G401 (cell line): ENCODE measurements at regions not wholly inside any gene's neighbourhood (a gene's known extent, or its start where the extent isn't known, plus 50 kb on each side); places are given as distances from the start of the nearest gene placed in this dataset.
"Not testable (repeated sequence)": the region's sequence is repeated elsewhere in the genome, so short reads cannot be mapped to it uniquely, and the experiment has no call there.

ENCODE experiments used
- DNase-seq: peaks from one replicate; pipeline ENCODE4 v3.0.0-alpha.2; 2015; ENCODE audit warnings: low spot score
- in situ Hi-C: cut with HindIII; loops from 2 replicates; pipeline ENCODE4 v1.10.0; 2016; ENCODE audit warnings: low sequenced_read_pairs, mixed read lengths

GRCh38 chr14:83870546-83871270 lies 1659.2 kb upstream of the FLRT2 start:
- DNase-seq: no peak
- in situ Hi-C loops: no loop called here

- no peak for DNase-seq
- in situ Hi-C loops: no loop called here
Observed at GRCh38 chr14:83873669-83874068, 1656.3 kb upstream of the FLRT2 start.

GRCh38 chr14:83874662-83875061 lies 1655.3 kb upstream of the FLRT2 start:
- no peak for DNase-seq
- in situ Hi-C loops: no loop called here

GRCh38 chr14:83883732-83884131 lies 1646.2 kb upstream of the FLRT2 start:
- in situ Hi-C loops: no loop called here
- DNase-seq: no peak

GRCh38 chr14:83885837-83886293 lies 1644.1 kb upstream of the FLRT2 start:
- in situ Hi-C loops: no loop called here

GRCh38 chr14:83887866-83888265 lies 1642.1 kb upstream of the FLRT2 start:
- in situ Hi-C loops: no loop called here
- DNase-seq: no peak

More at GRCh38 chr14:83885837-83886293, 1644.1 kb upstream of the FLRT2 start:
- DNase-seq: no peak

- in situ Hi-C loops: no loop called here
- DNase-seq: no peak
Observed at GRCh38 chr14:83893447-83893846, 1636.5 kb upstream of the FLRT2 start.

GRCh38 chr14:83894568-83894967 lies 1635.4 kb upstream of the FLRT2 start:
- in situ Hi-C loops: no loop called here
- DNase-seq: no peak

- in situ Hi-C loops, DNase-seq: not testable (repeated sequence)
Observed at GRCh38 chr14:83898558-83898957, 1631.4 kb upstream of the FLRT2 start.

GRCh38 chr14:83899706-83900105 lies 1630.2 kb upstream of the FLRT2 start:
- in situ Hi-C loops: no loop called here
- DNase-seq: no peak

- in situ Hi-C loops: no loop called here
Observed at GRCh38 chr14:83905157-83905556, 1624.8 kb upstream of the FLRT2 start.

GRCh38 chr14:83908419-83908818 lies 1621.5 kb upstream of the FLRT2 start:
- DNase-seq: no peak
- in situ Hi-C loops: no loop called here

More at GRCh38 chr14:83905157-83905556, 1624.8 kb upstream of the FLRT2 start:
- DNase-seq: no peak

- in situ Hi-C loops: no loop called here
- no peak for DNase-seq
Observed at GRCh38 chr14:83909507-83909906, 1620.4 kb upstream of the FLRT2 start.

- DNase-seq: no peak
- in situ Hi-C loops: no loop called here
Observed at GRCh38 chr14:83912032-83912642, 1617.8 kb upstream of the FLRT2 start.

- DNase-seq: no peak
- in situ Hi-C loops: no loop called here
Observed at GRCh38 chr14:83913476-83913875, 1616.5 kb upstream of the FLRT2 start.

- no peak for DNase-seq
- in situ Hi-C loops: no loop called here
Observed at GRCh38 chr14:83918546-83918945, 1611.4 kb upstream of the FLRT2 start.

GRCh38 chr14:83919675-83920074 lies 1610.3 kb upstream of the FLRT2 start:
- in situ Hi-C loops, DNase-seq: not testable (repeated sequence)

- in situ Hi-C loops: no loop called here
- no peak for DNase-seq
Observed at GRCh38 chr14:83923842-83924241, 1606.1 kb upstream of the FLRT2 start.

- no peak for DNase-seq
- in situ Hi-C loops: no loop called here
Observed at GRCh38 chr14:83924259-83924658, 1605.7 kb upstream of the FLRT2 start.

GRCh38 chr14:83940253-83940652 lies 1589.7 kb upstream of the FLRT2 start:
- DNase-seq: no peak
- in situ Hi-C loops: no loop called here

GRCh38 chr14:83958359-83958758 lies 1571.6 kb upstream of the FLRT2 start:
- no peak for DNase-seq
- in situ Hi-C loops: no loop called here
